SK-N-SH (cell line): ENCODE measurements at regions not wholly inside any gene's neighbourhood (a gene's known extent, or its start where the extent isn't known, plus 50 kb on each side); places are given as distances from the start of the nearest gene placed in this dataset.
A peak's percentile ranks its signal among the peaks of the same experiment; 100 is the strongest.

Source experiments
- CTCF ChIA-PET: fragments of 300-600, 350-600 bp; formaldehyde crosslinking; extraction: SDS; loops from one replicate; lab custom pipeline; 2021; lab: Yijun Ruan, JAX
- POLR2A ChIA-PET: fragments of 350-600 bp; sonication (Branson Sonifier 250); formaldehyde crosslinking; extraction: SDS; loops from one replicate; lab custom pipeline; 2020; ENCODE audit warnings: antibody characterized with exemption, inconsistent platforms; lab: Yijun Ruan, JAX
- DNase-seq: peaks from one replicate; pipeline ENCODE4 v3.0.0; 2012
- H2AFZ ChIP-seq: fragments of 200-600 bp; sonication (generic); 2 replicates; pipeline ENCODE4 v1.8.1; 2016; ENCODE audit warnings: antibody characterized with exemption, mild to moderate bottlenecking, low read depth
- H3F3A ChIP-seq: fragments of 200-600 bp; sonication (generic); replicated peaks from 2 replicates; pipeline ENCODE3; 2016; ENCODE audit warnings: antibody characterized with exemption, mild to moderate bottlenecking; ENCODE audit not compliant: insufficient read depth
- H3K27ac ChIP-seq, 2 experiments: fragments of 200-500 bp in 1 of 2; fragments of 200-600 bp in 1 of 2; sonication (Bioruptor generic) in 1 of 2; sonication (generic), shearing (Covaris generic) in 1 of 2; 2 replicates each; pipeline versions ENCODE4 v1.5.1 to v1.6.1; 2014 to 2016; ENCODE audit warnings: low read depth in 2 of 2, inconsistent platforms in 1 of 2, low read length in 1 of 2, mild to moderate bottlenecking in 1 of 2, mixed read lengths in 1 of 2
- H3K27me3 ChIP-seq: fragments of 200-600 bp; sonication (generic), shearing (Covaris generic); 2 replicates; pipeline ENCODE4 v1.6.1; 2016; ENCODE audit warnings: mixed run types; ENCODE audit not compliant: insufficient read depth
- H3K36me3 ChIP-seq, 2 experiments: fragments of 200-500 bp in 1 of 2; fragments of 200-600 bp in 1 of 2; sonication (Bioruptor generic) in 1 of 2; sonication (generic) in 1 of 2; replicated peaks in 1 of 2; 2 replicates each; pipeline versions ENCODE3 to v1.5.1; 2014 to 2016; ENCODE audit warnings: low read length in 1 of 2, mild to moderate bottlenecking in 1 of 2; ENCODE audit not compliant: insufficient read depth in 2 of 2, control insufficient read depth in 1 of 2
- H3K4me1 ChIP-seq, 2 experiments: fragments of 200-500 bp in 1 of 2; fragments of 200-600 bp in 1 of 2; sonication (Bioruptor generic) in 1 of 2; sonication (generic), shearing (Covaris generic) in 1 of 2; 2 replicates each; pipeline versions ENCODE4 v1.5.1 to v1.6.1; 2014 to 2016; ENCODE audit warnings: low read depth in 1 of 2, low read length in 1 of 2, mixed run types in 1 of 2; ENCODE audit not compliant: insufficient read depth in 2 of 2, control insufficient read depth in 1 of 2
- H3K4me2 ChIP-seq: fragments of 200-600 bp; sonication (generic), shearing (Covaris generic); 2 replicates; pipeline ENCODE4 v1.6.1; 2017; ENCODE audit warnings: mixed run types
- H3K4me3 ChIP-seq, 2 experiments: fragments of 200-500 bp in 1 of 2; fragments of 200-600 bp in 1 of 2; sonication (Bioruptor generic) in 1 of 2; sonication (generic), shearing (Covaris generic) in 1 of 2; 2 replicates each; pipeline versions ENCODE4 v1.5.1 to v1.8.1; 2014 to 2016; ENCODE audit warnings: low read depth in 2 of 2, inconsistent platforms in 1 of 2, low read length in 1 of 2, mild to moderate bottlenecking in 1 of 2, mixed read lengths in 1 of 2, moderate library complexity in 1 of 2
- H3K79me2 ChIP-seq: fragments of 200-600 bp; sonication (generic); 2 replicates; pipeline ENCODE4 v1.8.1; 2017; ENCODE audit warnings: mild to moderate bottlenecking; ENCODE audit not compliant: insufficient read depth
- H3K9ac ChIP-seq: fragments of 200-600 bp; sonication (generic); 2 replicates; pipeline ENCODE4 v1.6.1; 2017; ENCODE audit warnings: mixed run types
- H3K9me2 ChIP-seq: fragments of 200-600 bp; sonication (generic); 2 replicates; pipeline ENCODE4 v1.6.1; 2017; ENCODE audit warnings: mixed run types
- H3K9me3 ChIP-seq: fragments of 200-600 bp; sonication (generic); 2 replicates; pipeline ENCODE4 v1.6.1; 2017; ENCODE audit warnings: mixed run types, mild to moderate bottlenecking, moderate library complexity
- H4K20me1 ChIP-seq: fragments of 200-600 bp; sonication (generic); 2 replicates; pipeline ENCODE4 v1.6.1; 2017; ENCODE audit warnings: mild to moderate bottlenecking, mixed run types; ENCODE audit not compliant: insufficient read depth
- CHD2 ChIP-seq: fragments of 150-350 bp; IDR thresholded peaks from 2 replicates; pipeline ENCODE4 v1.6.1; 2018; ENCODE audit warnings: low read length; ENCODE audit not compliant: partially characterized antibody
- ELF1 ChIP-seq: IDR thresholded peaks from 2 replicates; pipeline ENCODE4 v1.4.0; 2012
- EP300 ChIP-seq, 2 experiments: IDR thresholded peaks; 2 replicates each; pipeline versions ENCODE4 v1.4.0 to v1.6.1; 2012; ENCODE audit warnings: borderline replicate concordance in 1 of 2, low read depth in 1 of 2, low read length in 1 of 2
- EZH2phosphoT487 ChIP-seq: fragments of 200-600 bp; sonication (generic); IDR thresholded peaks from 2 replicates; pipeline ENCODE4 v1.6.1; 2017; ENCODE audit warnings: low read depth, mixed run types, mild to moderate bottlenecking, antibody characterized with exemption, moderate library complexity, borderline replicate concordance
- FOXJ3 ChIP-seq: sonication (generic); formaldehyde crosslinking; IDR thresholded peaks from 2 replicates; pipeline ENCODE4 v1.5.1; 2020; ENCODE audit warnings: mild to moderate bottlenecking, missing genetic modification reagents
- FOXM1 ChIP-seq: IDR thresholded peaks from 2 replicates; pipeline ENCODE4 v1.4.0; 2012; ENCODE audit warnings: low read depth, mild to moderate bottlenecking
- GABPA ChIP-seq: IDR thresholded peaks from 2 replicates; pipeline ENCODE4 v1.4.0; 2012; ENCODE audit warnings: low read depth, mild to moderate bottlenecking
- JUND ChIP-seq: IDR thresholded peaks from 2 replicates; pipeline ENCODE4 v1.4.0; 2012
- MAX ChIP-seq: IDR thresholded peaks from 2 replicates; pipeline ENCODE4 v1.4.0; 2012; ENCODE audit warnings: low read depth
- MEF2A ChIP-seq: IDR thresholded peaks from 2 replicates; pipeline ENCODE4 v1.4.0; 2012; ENCODE audit warnings: low read depth, borderline replicate concordance
- NFIC ChIP-seq: IDR thresholded peaks from 2 replicates; pipeline ENCODE4 v1.4.0; 2012; ENCODE audit warnings: borderline replicate concordance
- PBX3 ChIP-seq: IDR thresholded peaks from 2 replicates; pipeline ENCODE4; 2012
- REST ChIP-seq: IDR thresholded peaks from 2 replicates; pipeline ENCODE4 v1.6.1; 2012; ENCODE audit warnings: mild to moderate bottlenecking, low read depth, low read length, moderate library complexity
- SIN3A ChIP-seq: IDR thresholded peaks from 2 replicates; pipeline ENCODE4 v1.6.1; 2012; ENCODE audit warnings: low read depth, mild to moderate bottlenecking, low read length, moderate library complexity, borderline replicate concordance
- SMC3 ChIP-seq: IDR thresholded peaks from 2 replicates; pipeline ENCODE4 v1.6.1; 2012; ENCODE audit warnings: low read depth, low read length, improper control_type of control experiment
- TAF1 ChIP-seq: IDR thresholded peaks from 2 replicates; pipeline ENCODE4 v1.6.1; 2012; ENCODE audit warnings: low read depth, mild to moderate bottlenecking, low read length, moderate library complexity, borderline replicate concordance
- YY1 ChIP-seq: IDR thresholded peaks from 2 replicates; pipeline ENCODE4 v1.4.0; 2012; ENCODE audit warnings: low read depth, mild to moderate bottlenecking
- WGBS: methylation state at CpG from one replicate; pipeline ENCODE4 v1.1.6; 2017; ENCODE audit warnings: low lambda C conversion rate; 5-methylcytosine and 5-hydroxymethylcytosine counted together
- TF ChIP-seq, protein P1 (sequence below): IDR thresholded peaks from 2 replicates; pipeline ENCODE4 v1.4.0; 2012; ENCODE audit warnings: low read depth, borderline replicate concordance
- TF ChIP-seq, protein P2 (sequence below): fragments of 200-600 bp; sonication (generic); IDR thresholded peaks from 2 replicates; pipeline ENCODE4 v1.6.1; 2017; ENCODE audit warnings: antibody characterized with exemption, mild to moderate bottlenecking, moderate library complexity
- TF ChIP-seq, protein P3 (sequence below): IDR thresholded peaks from 2 replicates; pipeline ENCODE4 v1.4.0; 2012; ENCODE audit warnings: low read depth, borderline replicate concordance
- TF ChIP-seq, protein P4 (sequence below): fragments of 150-350 bp; IDR thresholded peaks from 2 replicates; pipeline ENCODE4 v1.6.1; 2017; ENCODE audit warnings: antibody characterized with exemption, low read length, low read depth, borderline replicate concordance

- Histone ChIP-seq H3F3A (no peaks in the 10 kb centered on the region), H3K4me1 (peaks cover 7 to 20% of the 10 kb centered on the region in 2 experiments; a peak in 1 of 4 replicates), H4K20me1 (no peaks in the 10 kb centered on the region), H3K4me3 (no peak overlapping the region), H3K4me2 (no peak overlapping the region), H3K79me2 (no peaks in the 10 kb centered on the region), H3K9me3 (no peaks in the 10 kb centered on the region), H3K36me3 (no peaks in the 10 kb centered on the region), H3K9ac (no peak overlapping the region), H2AFZ (no peak overlapping the region), H3K9me2 (no peaks in the 10 kb centered on the region), H3K27me3 (no peaks in the 10 kb centered on the region), H3K27ac (peak overlapping the region in 1 of 2 experiments; percentile 72; a peak in 2 of 4 replicates)
- ChIA-PET POLR2A (no interaction called here), CTCF (no interaction called here)
- WGBS, result 76% methylated on average over 5 of the region's 5 CpGs
- no peak for DNase-seq
- TF ChIP-seq JUND (peak; percentile 82), REST (no peak), FOXJ3 (CRISPR knock-in tag) (no peak), TAF1 (no peak), EP300 (IDR thresholded peaks at IDR 0.05; ENCODE audit: borderline replicate concordance in 1 of 2, low read depth in 1 of 2, low read length in 1 of 2) (peak in 1 of 2 experiments; percentile 45; a peak in 1 of 4 replicates), YY1 (no peak), MAX (peak; percentile 65; the same call in 1 of the 2 replicates), SIN3A (no peak), PBX3 (peak; percentile 31; the same call in 1 of the 2 replicates), GABPA (no peak), SMC3 (no peak), ELF1 (no peak), FOXM1 (no peak), MEF2A (no peak), CHD2 (no peak), EZH2phosphoT487 (no peak), NFIC (peak; percentile 57; the same call in 1 of the 2 replicates)
- TF ChIP-seq, protein P1, sequence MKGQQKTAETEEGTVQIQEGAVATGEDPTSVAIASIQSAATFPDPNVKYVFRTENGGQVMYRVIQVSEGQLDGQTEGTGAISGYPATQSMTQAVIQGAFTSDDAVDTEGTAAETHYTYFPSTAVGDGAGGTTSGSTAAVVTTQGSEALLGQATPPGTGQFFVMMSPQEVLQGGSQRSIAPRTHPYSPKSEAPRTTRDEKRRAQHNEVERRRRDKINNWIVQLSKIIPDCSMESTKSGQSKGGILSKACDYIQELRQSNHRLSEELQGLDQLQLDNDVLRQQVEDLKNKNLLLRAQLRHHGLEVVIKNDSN, result no peak
- TF ChIP-seq, protein P2, sequence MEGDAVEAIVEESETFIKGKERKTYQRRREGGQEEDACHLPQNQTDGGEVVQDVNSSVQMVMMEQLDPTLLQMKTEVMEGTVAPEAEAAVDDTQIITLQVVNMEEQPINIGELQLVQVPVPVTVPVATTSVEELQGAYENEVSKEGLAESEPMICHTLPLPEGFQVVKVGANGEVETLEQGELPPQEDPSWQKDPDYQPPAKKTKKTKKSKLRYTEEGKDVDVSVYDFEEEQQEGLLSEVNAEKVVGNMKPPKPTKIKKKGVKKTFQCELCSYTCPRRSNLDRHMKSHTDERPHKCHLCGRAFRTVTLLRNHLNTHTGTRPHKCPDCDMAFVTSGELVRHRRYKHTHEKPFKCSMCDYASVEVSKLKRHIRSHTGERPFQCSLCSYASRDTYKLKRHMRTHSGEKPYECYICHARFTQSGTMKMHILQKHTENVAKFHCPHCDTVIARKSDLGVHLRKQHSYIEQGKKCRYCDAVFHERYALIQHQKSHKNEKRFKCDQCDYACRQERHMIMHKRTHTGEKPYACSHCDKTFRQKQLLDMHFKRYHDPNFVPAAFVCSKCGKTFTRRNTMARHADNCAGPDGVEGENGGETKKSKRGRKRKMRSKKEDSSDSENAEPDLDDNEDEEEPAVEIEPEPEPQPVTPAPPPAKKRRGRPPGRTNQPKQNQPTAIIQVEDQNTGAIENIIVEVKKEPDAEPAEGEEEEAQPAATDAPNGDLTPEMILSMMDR, result no peak
- TF ChIP-seq, protein P3, sequence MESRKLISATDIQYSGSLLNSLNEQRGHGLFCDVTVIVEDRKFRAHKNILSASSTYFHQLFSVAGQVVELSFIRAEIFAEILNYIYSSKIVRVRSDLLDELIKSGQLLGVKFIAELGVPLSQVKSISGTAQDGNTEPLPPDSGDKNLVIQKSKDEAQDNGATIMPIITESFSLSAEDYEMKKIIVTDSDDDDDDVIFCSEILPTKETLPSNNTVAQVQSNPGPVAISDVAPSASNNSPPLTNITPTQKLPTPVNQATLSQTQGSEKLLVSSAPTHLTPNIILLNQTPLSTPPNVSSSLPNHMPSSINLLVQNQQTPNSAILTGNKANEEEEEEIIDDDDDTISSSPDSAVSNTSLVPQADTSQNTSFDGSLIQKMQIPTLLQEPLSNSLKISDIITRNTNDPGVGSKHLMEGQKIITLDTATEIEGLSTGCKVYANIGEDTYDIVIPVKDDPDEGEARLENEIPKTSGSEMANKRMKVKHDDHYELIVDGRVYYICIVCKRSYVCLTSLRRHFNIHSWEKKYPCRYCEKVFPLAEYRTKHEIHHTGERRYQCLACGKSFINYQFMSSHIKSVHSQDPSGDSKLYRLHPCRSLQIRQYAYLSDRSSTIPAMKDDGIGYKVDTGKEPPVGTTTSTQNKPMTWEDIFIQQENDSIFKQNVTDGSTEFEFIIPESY, result 0 out of 2 replicates have a peak, but pooled peaks have one; percentile 19
- TF ChIP-seq, protein P4, sequence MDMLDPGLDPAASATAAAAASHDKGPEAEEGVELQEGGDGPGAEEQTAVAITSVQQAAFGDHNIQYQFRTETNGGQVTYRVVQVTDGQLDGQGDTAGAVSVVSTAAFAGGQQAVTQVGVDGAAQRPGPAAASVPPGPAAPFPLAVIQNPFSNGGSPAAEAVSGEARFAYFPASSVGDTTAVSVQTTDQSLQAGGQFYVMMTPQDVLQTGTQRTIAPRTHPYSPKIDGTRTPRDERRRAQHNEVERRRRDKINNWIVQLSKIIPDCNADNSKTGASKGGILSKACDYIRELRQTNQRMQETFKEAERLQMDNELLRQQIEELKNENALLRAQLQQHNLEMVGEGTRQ, result no peak
Observed at GRCh38 chr10:33421789-33422462, 87.5 kb upstream of the NRP1 start.
